IMR-90 (cell line): ENCODE measurements at regions not wholly inside any gene's neighbourhood (a gene's known extent, or its start where the extent isn't known, plus 50 kb on each side); places are given as distances from the start of the nearest gene placed in this dataset.

ENCODE experiments used
- ATAC-seq: fragments of 200-7000 bp; cut with Tn5 transposase; 2 replicates; pipeline ENCODE4 v1.9.1; 2020; ENCODE audit warnings: low read depth, mild to moderate bottlenecking, moderate library complexity
- BruUV-seq: library from RNA; stranded (reverse); fragments of 400-500 nt; replicated peaks from 2 replicates; lab custom pipeline; 2021; lab: Mats Ljungman, UMichigan
- CTCF ChIA-PET: fragments of 300-600 bp; formaldehyde crosslinking; extraction: SDS; loops from one replicate; lab custom pipeline; 2021; ENCODE audit warnings: antibody characterized with exemption; lab: Yijun Ruan, JAX
- POLR2A ChIA-PET: fragments of 300-600 bp; sonication (Branson Sonifier 250); formaldehyde crosslinking; loops from one replicate; lab custom pipeline; 2022; ENCODE audit warnings: antibody characterized with exemption; ENCODE audit not compliant: unreplicated experiment; lab: Charles Lee
- DNase-seq: peaks from one replicate; pipeline ENCODE4 v3.0.0; 2013
- H2AFZ ChIP-seq: replicated peaks from 2 replicates; pipeline ENCODE3; 2013; ENCODE audit warnings: low read length, mild to moderate bottlenecking; ENCODE audit not compliant: poor library complexity
- H2AK5ac ChIP-seq: 2 replicates; pipeline ENCODE4 v1.6.1; 2013; ENCODE audit warnings: low read depth, low read length, inconsistent platforms
- H2AK9ac ChIP-seq: replicated peaks from 2 replicates; pipeline ENCODE3; 2013; ENCODE audit warnings: mild to moderate bottlenecking, low read depth, low read length, moderate library complexity; ENCODE audit not compliant: poor library complexity
- H2BK120ac ChIP-seq: 2 replicates; pipeline ENCODE4 v1.6.1; 2013; ENCODE audit warnings: low read depth, low read length, inconsistent platforms
- H2BK15ac ChIP-seq: 3 replicates; pipeline ENCODE4 v1.6.1; 2013; ENCODE audit warnings: low read depth, low read length, inconsistent platforms
- H2BK20ac ChIP-seq: 2 replicates; pipeline ENCODE4 v1.6.1; 2013; ENCODE audit warnings: low read depth, mild to moderate bottlenecking, inconsistent platforms, low read length, moderate library complexity
- H2BK5ac ChIP-seq: 2 replicates; pipeline ENCODE4 v1.6.1; 2013; ENCODE audit warnings: mild to moderate bottlenecking, low read depth, low read length, inconsistent platforms; ENCODE audit not compliant: poor library complexity, severe bottlenecking
- H3K14ac ChIP-seq: replicated peaks from 2 replicates; pipeline ENCODE4 v1.6.1; 2013; ENCODE audit warnings: low read depth, low read length, inconsistent platforms
- H3K18ac ChIP-seq: 2 replicates; pipeline ENCODE4 v1.6.1; 2013; ENCODE audit warnings: low read depth, low read length, control low read depth
- H3K23ac ChIP-seq: 2 replicates; pipeline ENCODE4 v1.6.1; 2013; ENCODE audit warnings: low read depth, low read length, inconsistent platforms
- H3K27ac ChIP-seq: 2 replicates; pipeline ENCODE4 v1.5.1; 2013; ENCODE audit warnings: mild to moderate bottlenecking, control low read depth, low read length; ENCODE audit not compliant: insufficient read depth
- H3K27me3 ChIP-seq: 2 replicates; pipeline ENCODE4 v1.6.1; 2013; ENCODE audit warnings: low read length; ENCODE audit not compliant: control insufficient read depth, insufficient read depth
- H3K36me3 ChIP-seq: 2 replicates; pipeline ENCODE4 v1.6.1; 2013; ENCODE audit warnings: low read length, mixed read lengths; ENCODE audit not compliant: control insufficient read depth, insufficient read depth
- H3K4ac ChIP-seq: 2 replicates; pipeline ENCODE4 v1.6.1; 2013; ENCODE audit warnings: low read depth, low read length, inconsistent platforms
- H3K4me1 ChIP-seq: 2 replicates; pipeline ENCODE4 v1.6.1; 2013; ENCODE audit warnings: low read length, mixed read lengths; ENCODE audit not compliant: control insufficient read depth, insufficient read depth
- H3K4me2 ChIP-seq: 2 replicates; pipeline ENCODE4 v1.6.1; 2013; ENCODE audit warnings: low read depth, mild to moderate bottlenecking, control low read depth, low read length, moderate library complexity
- H3K4me3 ChIP-seq: 2 replicates; pipeline ENCODE4 v1.5.1; 2013; ENCODE audit warnings: low read depth, mild to moderate bottlenecking, control low read depth, low read length, moderate library complexity; ENCODE audit not compliant: insufficient read depth
- H3K56ac ChIP-seq: 2 replicates; pipeline ENCODE4 v1.6.1; 2013; ENCODE audit warnings: low read length, inconsistent platforms; ENCODE audit not compliant: insufficient read depth; ENCODE audit errors: extremely low read depth
- H3K79me1 ChIP-seq, 2 experiments: 2 replicates each; pipeline ENCODE4 v1.6.1; 2013; ENCODE audit warnings: low read length in 2 of 2, inconsistent platforms in 1 of 2, low read depth in 1 of 2
- H3K9ac ChIP-seq: 2 replicates; pipeline ENCODE4 v1.6.1; 2013; ENCODE audit warnings: low read depth, low read length, control low read depth
- H3K9me1 ChIP-seq: 2 replicates; pipeline ENCODE4 v1.6.1; 2013; ENCODE audit warnings: low read length, inconsistent platforms; ENCODE audit not compliant: insufficient read depth
- H3K9me3 ChIP-seq: 2 replicates; pipeline ENCODE4 v1.6.1; 2013; ENCODE audit warnings: low read length; ENCODE audit not compliant: control insufficient read depth, insufficient read depth
- H4K20me1 ChIP-seq: 2 replicates; pipeline ENCODE4 v1.6.1; 2013; ENCODE audit warnings: low read length, inconsistent platforms; ENCODE audit not compliant: insufficient read depth
- H4K5ac ChIP-seq: 2 replicates; pipeline ENCODE4 v1.6.1; 2013; ENCODE audit warnings: mild to moderate bottlenecking, low read depth, low read length, control low read depth
- H4K8ac ChIP-seq, 2 experiments: 2 replicates each; pipeline ENCODE4 v1.6.1; 2013; ENCODE audit warnings: low read depth in 2 of 2, low read length in 2 of 2, control low read depth in 1 of 2, inconsistent platforms in 1 of 2
- H4K91ac ChIP-seq: 2 replicates; pipeline ENCODE4 v1.6.1; 2013; ENCODE audit warnings: low read depth, low read length, inconsistent platforms; ENCODE audit not compliant: insufficient read depth
- BHLHE40 ChIP-seq: fragments of 150-350 bp; IDR thresholded peaks from 2 replicates; pipeline ENCODE4 v1.6.1; 2016; ENCODE audit warnings: mild to moderate bottlenecking, low read depth, low read length
- CEBPB ChIP-seq: IDR thresholded peaks from 2 replicates; pipeline ENCODE4 v1.6.1; 2012; ENCODE audit warnings: low read depth, low read length, improper control_type of control experiment
- CHD1 ChIP-seq: IDR thresholded peaks from 2 replicates; pipeline ENCODE4 v1.6.1; 2012; ENCODE audit warnings: low read depth, low read length, improper control_type of control experiment
- NFE2L2 ChIP-seq: fragments of 150-350 bp; IDR thresholded peaks from 2 replicates; pipeline ENCODE4 v1.6.1; 2016; ENCODE audit warnings: low read depth, mild to moderate bottlenecking, low read length
- POLR2A ChIP-seq: IDR thresholded peaks from 2 replicates; pipeline ENCODE4 v1.6.1; 2012; ENCODE audit warnings: mild to moderate bottlenecking, low read depth, low read length
- RCOR1 ChIP-seq: IDR thresholded peaks from 2 replicates; pipeline ENCODE4 v1.6.1; 2012; ENCODE audit warnings: mild to moderate bottlenecking, low read length, improper control_type of control experiment; ENCODE audit not compliant: insufficient replicate concordance
- USF2 ChIP-seq: fragments of 150-350 bp; IDR thresholded peaks from 2 replicates; pipeline ENCODE4 v1.6.1; 2017; ENCODE audit warnings: mild to moderate bottlenecking, antibody characterized with exemption, low read length, low read depth
- WGBS, 2 experiments: methylation state at CpG; one replicate each; pipeline versions ENCODE4 v1.1.5 to v1.1.7; 2013; ENCODE audit warnings: missing lambda C conversion rate in 2 of 2; ENCODE audit not compliant: insufficient read length in 1 of 2; ENCODE audit errors: extremely low coverage in 2 of 2; 5-methylcytosine and 5-hydroxymethylcytosine counted together
- dilution Hi-C: fragments of 300-500 bp; cut with HindIII; formaldehyde crosslinking; loops from one replicate; pipeline ENCODE4 v1.14.3; 2018; ENCODE audit warnings: low sequenced_read_pairs; ENCODE audit not compliant: unreplicated experiment
- in situ Hi-C: fragments of 300-500 bp; cut with MboI; formaldehyde crosslinking; loops from 3 replicates; pipeline ENCODE4 v1.14.3; 2019; ENCODE audit warnings: low sequenced_read_pairs, inconsistent platforms, mixed read lengths
- intact Hi-C: fragments of 100-400 bp; cut with micrococcal nuclease; formaldehyde crosslinking; loops from 2 replicates; pipeline ENCODE4 v1.10.0; 2022
- TF ChIP-seq, protein P1 (sequence below): conservative IDR thresholded peaks from 2 replicates; pipeline ENCODE4 v1.5.1; 2012; ENCODE audit warnings: mild to moderate bottlenecking, low read depth, low read length, improper control_type of control experiment

DNA sequence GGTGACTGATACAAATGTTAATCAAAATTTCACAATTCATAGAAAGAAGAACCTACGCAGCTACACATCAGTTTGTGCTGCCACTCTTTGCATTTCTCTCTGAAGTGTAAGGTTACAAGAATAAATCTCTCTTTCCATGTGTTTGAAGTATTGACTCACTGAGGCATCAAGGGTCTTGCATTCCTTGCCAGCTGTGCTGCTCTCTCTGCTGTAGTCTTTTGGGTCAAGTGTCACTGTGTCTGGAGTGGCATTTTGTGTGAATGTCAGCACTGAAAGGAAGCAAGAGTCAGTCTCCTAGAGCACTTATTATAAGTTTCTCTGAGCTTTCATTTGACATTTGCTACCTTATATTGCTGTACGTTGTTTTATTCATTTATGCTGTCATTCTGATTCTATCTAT, 1696.1 kb upstream of the LRRTM1 start:
- CTCF ChIA-PET, result no interaction called here
- intact Hi-C loops, result no loop called here

More for the DNA sequence above, 1696.1 kb upstream of the LRRTM1 start:
- Histone ChIP-seq H2AK9ac (no peak overlapping the region), H4K8ac (no peak overlapping the region), H3K4me2 (no peak overlapping the region), H4K20me1 (no peaks in the 10 kb centered on the region), H3K27ac (no peak overlapping the region), H3K9ac (no peak overlapping the region), H2BK15ac (no peak overlapping the region), H4K5ac (no peak overlapping the region), H2AK5ac (no peak overlapping the region), H3K9me3 (peaks cover 2% of the 10 kb centered on the region; the same call in 1 of the 2 replicates), H3K4me1 (no peaks in the 10 kb centered on the region), H2BK20ac (no peak overlapping the region), H3K23ac (no peak overlapping the region), H3K4me3 (no peak overlapping the region), H3K14ac (no peak overlapping the region), H2AFZ (no peak overlapping the region), H3K36me3 (no peaks in the 10 kb centered on the region), H3K4ac (no peak overlapping the region), H3K18ac (no peak overlapping the region), H2BK120ac (no peak overlapping the region), H3K27me3 (no peaks in the 10 kb centered on the region), H3K79me1 (no peaks in the 10 kb centered on the region), H2BK5ac (no peak overlapping the region), H4K91ac (no peak overlapping the region), H3K56ac (no peak overlapping the region), H3K9me1 (no peaks in the 10 kb centered on the region)
- dilution Hi-C loops, result no loop called here
- no CpG with 5 or more reads among the region's 2 CpGs for WGBS, 2 experiments
- no peak for ATAC-seq
- DNase-seq, result no peak
- in situ Hi-C loops, result no loop called here
- no TSS peak for BruUV-seq
- POLR2A ChIA-PET, result no interaction called here
- no peak for TF ChIP-seq POLR2A
- TF ChIP-seq USF2, result no peak
- TF ChIP-seq NFE2L2, result no peak
- TF ChIP-seq, protein P1, sequence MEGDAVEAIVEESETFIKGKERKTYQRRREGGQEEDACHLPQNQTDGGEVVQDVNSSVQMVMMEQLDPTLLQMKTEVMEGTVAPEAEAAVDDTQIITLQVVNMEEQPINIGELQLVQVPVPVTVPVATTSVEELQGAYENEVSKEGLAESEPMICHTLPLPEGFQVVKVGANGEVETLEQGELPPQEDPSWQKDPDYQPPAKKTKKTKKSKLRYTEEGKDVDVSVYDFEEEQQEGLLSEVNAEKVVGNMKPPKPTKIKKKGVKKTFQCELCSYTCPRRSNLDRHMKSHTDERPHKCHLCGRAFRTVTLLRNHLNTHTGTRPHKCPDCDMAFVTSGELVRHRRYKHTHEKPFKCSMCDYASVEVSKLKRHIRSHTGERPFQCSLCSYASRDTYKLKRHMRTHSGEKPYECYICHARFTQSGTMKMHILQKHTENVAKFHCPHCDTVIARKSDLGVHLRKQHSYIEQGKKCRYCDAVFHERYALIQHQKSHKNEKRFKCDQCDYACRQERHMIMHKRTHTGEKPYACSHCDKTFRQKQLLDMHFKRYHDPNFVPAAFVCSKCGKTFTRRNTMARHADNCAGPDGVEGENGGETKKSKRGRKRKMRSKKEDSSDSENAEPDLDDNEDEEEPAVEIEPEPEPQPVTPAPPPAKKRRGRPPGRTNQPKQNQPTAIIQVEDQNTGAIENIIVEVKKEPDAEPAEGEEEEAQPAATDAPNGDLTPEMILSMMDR, result no peak
- no peak for TF ChIP-seq CHD1
- TF ChIP-seq RCOR1, result no peak
- no peak for TF ChIP-seq BHLHE40
- TF ChIP-seq CEBPB, result no peak
